K562 (cell line): ENCODE measurements at regions not wholly inside any gene's neighbourhood (a gene's known extent, or its start where the extent isn't known, plus 50 kb on each side); places are given as distances from the start of the nearest gene placed in this dataset.

ENCODE experiments used
- CREM ChIP-seq: IDR thresholded peaks from 2 replicates; pipeline ENCODE4 v1.6.1; 2014; ENCODE audit warnings: antibody characterized with exemption, low read depth
- CTCF ChIP-seq, 3 experiments: IDR thresholded peaks in 2 of 3; conservative IDR thresholded peaks in 1 of 3; 2 replicates each; pipeline ENCODE4 v1.5.1; 2011 to 2012; ENCODE audit warnings: low read length in 3 of 3, mild to moderate bottlenecking in 3 of 3, control low read depth in 2 of 3, improper control_type of control experiment in 1 of 3, inconsistent platforms in 1 of 3, low read depth in 1 of 3, mixed read lengths in 1 of 3, moderate library complexity in 1 of 3; ENCODE audit not compliant: insufficient read depth in 2 of 3
- HLTF ChIP-seq: fragments of 450-650 bp; IDR thresholded peaks from 2 replicates; pipeline ENCODE4 v1.6.1; 2016
- NFIC ChIP-seq: fragments of 450-650 bp; IDR thresholded peaks from 2 replicates; pipeline ENCODE4 v1.6.1; 2017; ENCODE audit warnings: mild to moderate bottlenecking, inconsistent platforms
- SMC3 ChIP-seq: conservative IDR thresholded peaks from 2 replicates; pipeline ENCODE4 v1.6.1; 2011; ENCODE audit warnings: low read depth, low read length, improper control_type of control experiment; ENCODE audit not compliant: insufficient read depth
- TF ChIP-seq, protein P1 (sequence below): fragments of 250-450 bp; sonication (Bioruptor Pico); IDR thresholded peaks from 2 replicates; pipeline ENCODE4 v1.5.0; 2020; ENCODE audit warnings: mild to moderate bottlenecking, borderline replicate concordance

DNA sequence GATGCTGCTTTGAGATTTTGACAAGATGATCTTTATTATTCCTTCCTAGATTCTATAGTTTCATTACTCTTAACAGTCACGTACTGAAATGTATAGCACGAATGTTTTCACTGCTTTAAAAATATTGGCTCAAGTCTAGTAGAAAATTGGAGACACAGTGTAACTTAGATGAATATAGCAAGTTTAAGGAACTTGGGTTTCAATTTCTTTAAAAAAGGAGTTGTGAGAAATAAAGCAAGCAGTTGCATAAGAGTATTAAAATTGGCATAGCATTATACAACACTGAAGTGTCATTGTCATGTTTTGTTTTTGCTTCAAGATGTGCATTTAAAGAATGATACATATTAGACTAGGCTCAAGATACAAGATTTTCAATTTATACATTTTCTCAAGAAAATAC, 624.8 kb upstream of the NOVA1 start:
- TF ChIP-seq, protein P1, sequence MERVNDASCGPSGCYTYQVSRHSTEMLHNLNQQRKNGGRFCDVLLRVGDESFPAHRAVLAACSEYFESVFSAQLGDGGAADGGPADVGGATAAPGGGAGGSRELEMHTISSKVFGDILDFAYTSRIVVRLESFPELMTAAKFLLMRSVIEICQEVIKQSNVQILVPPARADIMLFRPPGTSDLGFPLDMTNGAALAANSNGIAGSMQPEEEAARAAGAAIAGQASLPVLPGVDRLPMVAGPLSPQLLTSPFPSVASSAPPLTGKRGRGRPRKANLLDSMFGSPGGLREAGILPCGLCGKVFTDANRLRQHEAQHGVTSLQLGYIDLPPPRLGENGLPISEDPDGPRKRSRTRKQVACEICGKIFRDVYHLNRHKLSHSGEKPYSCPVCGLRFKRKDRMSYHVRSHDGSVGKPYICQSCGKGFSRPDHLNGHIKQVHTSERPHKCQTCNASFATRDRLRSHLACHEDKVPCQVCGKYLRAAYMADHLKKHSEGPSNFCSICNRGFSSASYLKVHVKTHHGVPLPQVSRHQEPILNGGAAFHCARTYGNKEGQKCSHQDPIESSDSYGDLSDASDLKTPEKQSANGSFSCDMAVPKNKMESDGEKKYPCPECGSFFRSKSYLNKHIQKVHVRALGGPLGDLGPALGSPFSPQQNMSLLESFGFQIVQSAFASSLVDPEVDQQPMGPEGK (CRISPR knock-in tag) = no peak
- TF ChIP-seq SMC3 (no peak), CTCF (IDR thresholded peaks at IDR 0.05 in 2 of 3, conservative IDR thresholded peaks at IDR 0.05 in 1 of 3; ENCODE audit: insufficient read depth in 2 of 3, low read depth in 1 of 3, low read length in 3 of 3) (no peak), NFIC (no peak), CREM (no peak), HLTF (no peak)
